WTC11 (cell line): ENCODE measurements at regions not wholly inside any gene's neighbourhood (a gene's known extent, or its start where the extent isn't known, plus 50 kb on each side); places are given as distances from the start of the nearest gene placed in this dataset.

Source experiments
- ATAC-seq: fragments of 200-7000 bp; cut with Tn5 transposase; 2 replicates; pipeline ENCODE4 v1.10.0; 2021; ENCODE audit warnings: mild to moderate bottlenecking, moderate library complexity
- CTCF ChIA-PET: fragments of 300-600 bp; sonication (Branson Sonifier 250); formaldehyde crosslinking; loops from one replicate; lab custom pipeline; 2021; ENCODE audit warnings: antibody characterized with exemption; lab: Charles Lee
- POLR2A ChIA-PET: fragments of 350-600 bp; sonication (Branson Sonifier 250); formaldehyde crosslinking; loops from one replicate; lab custom pipeline; 2021; ENCODE audit warnings: antibody characterized with exemption; lab: Charles Lee
- DNase-seq: peaks from one replicate; pipeline ENCODE4 v3.0.0; 2021; ENCODE audit warnings: low spot score
- H3K27ac Mint-ChIP-seq: 2 replicates; pipeline ENCODE4 v1.8.0; 2021; ENCODE audit warnings: mixed read lengths
- H3K27me3 Mint-ChIP-seq: 2 replicates; pipeline ENCODE4 v1.8.0; 2021; ENCODE audit warnings: low read depth, mild to moderate bottlenecking, moderate library complexity, mixed read lengths
- H3K36me3 Mint-ChIP-seq: 2 replicates; pipeline ENCODE4 v1.8.0; 2021; ENCODE audit warnings: mixed read lengths
- H3K4me1 Mint-ChIP-seq: 2 replicates; pipeline ENCODE4 v1.8.0; 2022; ENCODE audit warnings: mixed read lengths
- H3K4me3 Mint-ChIP-seq: 2 replicates; pipeline ENCODE4 v1.8.0; 2021; ENCODE audit warnings: mild to moderate bottlenecking, moderate library complexity, mixed read lengths
- H3K9me3 Mint-ChIP-seq: 2 replicates; pipeline ENCODE4 v1.8.0; 2021; ENCODE audit warnings: mixed read lengths
- ATF1 ChIP-seq: sonication (generic); formaldehyde crosslinking; IDR thresholded peaks from 2 replicates; pipeline ENCODE4 v1.8.1; 2023; ENCODE audit warnings: mild to moderate bottlenecking, moderate library complexity, missing genetic modification reagents
- CREM ChIP-seq: sonication (generic); formaldehyde crosslinking; IDR thresholded peaks from 2 replicates; pipeline ENCODE4 v1.8.1; 2022; ENCODE audit warnings: mild to moderate bottlenecking, missing genetic modification reagents, moderate library complexity
- EMX1 ChIP-seq: fragments of 250-450 bp; sonication (Bioruptor Pico); IDR thresholded peaks from 2 replicates; pipeline ENCODE4 v1.8.0; 2021; ENCODE audit warnings: mild to moderate bottlenecking
- ERG ChIP-seq: fragments of 250-450 bp; sonication (Bioruptor Pico); IDR thresholded peaks from 2 replicates; pipeline ENCODE4 v1.8.0; 2021; ENCODE audit warnings: mild to moderate bottlenecking
- GTF2I ChIP-seq: fragments of 250-450 bp; sonication (Bioruptor Pico); conservative IDR thresholded peaks from 2 replicates; pipeline ENCODE4 v1.4.0; 2021; ENCODE audit warnings: mild to moderate bottlenecking
- HMGXB4 ChIP-seq: sonication (generic); formaldehyde crosslinking; IDR thresholded peaks from 2 replicates; pipeline ENCODE4 v1.8.1; 2023; ENCODE audit warnings: mild to moderate bottlenecking, moderate library complexity, missing genetic modification reagents
- MXD4 ChIP-seq: fragments of 250-450 bp; sonication (Bioruptor Pico); IDR thresholded peaks from 2 replicates; pipeline ENCODE4 v1.8.0; 2021; ENCODE audit warnings: mild to moderate bottlenecking, moderate library complexity, borderline replicate concordance
- NFATC4 ChIP-seq: fragments of 250-450 bp; sonication (Bioruptor Pico); IDR thresholded peaks from 2 replicates; pipeline ENCODE4 v1.9.0; 2021; ENCODE audit warnings: mild to moderate bottlenecking
- OVOL2 ChIP-seq: fragments of 250-450 bp; sonication (Bioruptor Pico); IDR thresholded peaks from 2 replicates; pipeline ENCODE4 v1.9.0; 2021; ENCODE audit warnings: mild to moderate bottlenecking, borderline replicate concordance
- PREB ChIP-seq: sonication (generic); formaldehyde crosslinking; IDR thresholded peaks from 2 replicates; pipeline ENCODE4 v1.8.1; 2022; ENCODE audit warnings: mild to moderate bottlenecking, missing genetic modification reagents, moderate library complexity, borderline replicate concordance
- PRRX2 ChIP-seq: fragments of 250-450 bp; sonication (Bioruptor Pico); IDR thresholded peaks from 2 replicates; pipeline ENCODE4 v1.8.0; 2021; ENCODE audit warnings: mild to moderate bottlenecking
- RELA ChIP-seq: sonication (generic); formaldehyde crosslinking; IDR thresholded peaks from 2 replicates; pipeline ENCODE4 v1.8.1; 2022; ENCODE audit warnings: missing genetic modification reagents, mild to moderate bottlenecking, borderline replicate concordance
- SP1 ChIP-seq: sonication (generic); formaldehyde crosslinking; conservative IDR thresholded peaks from 2 replicates; pipeline ENCODE4 v1.8.1; 2022; ENCODE audit warnings: missing genetic modification reagents
- STAT6 ChIP-seq: sonication (generic); formaldehyde crosslinking; conservative IDR thresholded peaks from 2 replicates; pipeline ENCODE4 v1.8.1; 2023; ENCODE audit warnings: mild to moderate bottlenecking, low read depth, missing genetic modification reagents, moderate library complexity
- ZNF121 ChIP-seq: sonication (generic); formaldehyde crosslinking; IDR thresholded peaks from 2 replicates; pipeline ENCODE4 v1.8.0; 2023; ENCODE audit warnings: missing genetic modification reagents
- ZNF532 ChIP-seq: fragments of 250-450 bp; sonication (Bioruptor Pico); IDR thresholded peaks from 2 replicates; pipeline ENCODE4 v1.9.0; 2021; ENCODE audit warnings: mild to moderate bottlenecking, borderline replicate concordance

- no peak for TF ChIP-seq GTF2I
- no peak for TF ChIP-seq PRRX2 (CRISPR knock-in tag)
- TF ChIP-seq ZNF121 (CRISPR knock-in tag): no peak
Measured at GRCh38 chr18:34350778-34351177, 126.1 kb upstream of the NOL4 start (continued).

GRCh38 chr18:34352385-34353163 is 127.9 kb upstream of the NOL4 start:
- H3K36me3 Mint-ChIP-seq: no peaks in the 10 kb centered on the region
- TF ChIP-seq RELA: no peak
- TF ChIP-seq EMX1 (CRISPR knock-in tag): no peak
- no peak for TF ChIP-seq PREB (CRISPR knock-in tag)
- TF ChIP-seq MXD4 (CRISPR knock-in tag): no peak
- no peak for TF ChIP-seq ATF1
- no peak for TF ChIP-seq STAT6 (CRISPR knock-in tag)
- no peak for TF ChIP-seq HMGXB4 (CRISPR knock-in tag)
- TF ChIP-seq ZNF121 (CRISPR knock-in tag): no peak
- no peak for TF ChIP-seq ZNF532 (CRISPR knock-in tag)
- TF ChIP-seq SP1: no peak
- no peak for TF ChIP-seq NFATC4 (CRISPR knock-in tag)
- TF ChIP-seq CREM (CRISPR knock-in tag): no peak
- no peak for TF ChIP-seq OVOL2 (CRISPR knock-in tag)
- no peak for TF ChIP-seq ERG
- TF ChIP-seq, all 79 proteins: peak for 0
- Mint-ChIP-seq H3K27me3 (no peaks in the 10 kb centered on the region; the same call in 1 of the 2 replicates), H3K4me1 (no peaks in the 10 kb centered on the region), H3K4me3 (no peak overlapping the region), H3K9me3 (peaks cover 13% of the 10 kb centered on the region), H3K27ac (no peak overlapping the region)
- POLR2A ChIA-PET: no interaction called here
- no peak for ATAC-seq
- DNase-seq: no peak
- CTCF ChIA-PET: interaction anchor here (0.6 to 1.8 kb wide), 6 partner anchors 10 to 457 kb away, joined by 3 to 5 read pairs (median 4); no protein-coding TSS in a partner anchor
